ENCODE measurements at regions not wholly inside any gene's neighbourhood (a gene's known extent, or its start where the extent isn't known, plus 50 kb on each side); places are given as distances from the start of the nearest gene placed in this dataset.
A peak's percentile ranks its signal among the peaks of the same experiment; 100 is the strongest.

DNA sequence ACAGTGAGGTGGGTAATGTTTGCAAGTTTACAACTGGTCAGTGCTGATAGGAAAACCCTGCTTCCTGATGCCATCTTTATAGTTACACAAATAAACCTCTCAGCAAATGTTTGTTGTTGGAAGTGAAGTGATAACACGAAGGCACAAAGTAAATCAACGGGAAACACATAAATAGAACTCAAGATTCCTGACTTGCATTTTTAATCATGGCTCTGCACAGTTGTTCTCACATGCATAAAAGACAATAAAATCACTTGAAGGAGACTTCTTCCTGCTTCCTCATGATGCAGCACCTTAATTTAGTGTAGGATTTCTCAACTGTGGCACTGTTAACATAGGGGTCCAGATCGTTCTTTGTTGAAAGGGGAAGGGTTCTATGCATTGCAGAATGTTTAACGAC is 907.7 kb downstream of the RAB28 start:
- no peaks in the 10 kb centered on the region for H3K9me3 ChIP-seq
- no peak for ATAC-seq
- WGBS, 2 donors = 20% methylated on average over 4 of the region's 4 CpGs
- no peak for FAIRE-seq
- no peak for TF ChIP-seq CTCF (IDR thresholded peaks at IDR 0.05)
- intact Hi-C loops (cut with DNase I) = no loop called here
- H3K27me3 ChIP-seq = no peaks in the 10 kb centered on the region
- no peak for DNase-seq
- no peak overlapping the region for H3K27ac ChIP-seq
- no peaks in the 10 kb centered on the region for H3K36me3 ChIP-seq
- H3K4me1 ChIP-seq = no peaks in the 10 kb centered on the region
- no peak overlapping the region for H3K4me3 ChIP-seq

- no peak for FAIRE-seq
- no peak for DNase-seq
- Histone ChIP-seq H3K27ac (no peak overlapping the region), H3K4me3 (no peak overlapping the region), H3K4me1 (no peaks in the 10 kb centered on the region), H3K9me3 (no peaks in the 10 kb centered on the region), H3K36me3 (no peaks in the 10 kb centered on the region), H3K27me3 (no peaks in the 10 kb centered on the region)
- no peak for ATAC-seq
- intact Hi-C loops (cut with DNase I) = no loop called here
- no peak for TF ChIP-seq CTCF (IDR thresholded peaks at IDR 0.05)
These were observed 910.4 kb downstream of the RAB28 start for GRCh38 chr4:12573716-12574115.

DNA sequence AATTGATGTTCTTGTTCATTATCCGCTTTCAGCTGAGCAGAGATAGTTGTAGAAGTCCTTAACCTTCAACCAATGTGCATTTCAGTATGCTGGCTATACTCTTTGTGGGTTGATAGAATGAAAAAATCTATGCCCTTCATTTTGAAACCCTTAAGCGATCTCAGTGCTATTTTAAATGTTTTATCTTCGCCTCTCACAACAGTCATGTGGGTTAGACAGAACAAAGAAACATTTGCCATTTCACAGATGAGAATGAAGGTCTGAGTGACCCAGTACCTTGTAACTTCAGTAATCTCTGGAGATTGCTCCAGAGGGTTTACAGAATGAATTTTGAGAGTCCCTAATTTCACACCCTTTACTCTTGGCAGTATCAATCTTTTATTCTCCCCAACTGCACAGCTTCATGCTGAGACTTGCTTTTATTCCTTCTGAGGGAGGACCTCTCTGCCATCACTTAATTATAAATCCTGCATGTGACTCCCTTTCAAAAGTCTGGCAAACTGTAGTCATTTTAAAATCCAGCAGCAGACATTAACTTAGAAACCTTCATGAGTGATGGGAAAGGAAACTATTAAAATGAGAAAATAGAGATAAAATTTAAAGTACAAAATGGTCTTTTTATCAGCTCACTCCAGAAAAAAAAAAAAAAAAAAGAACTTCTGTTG is 921.5 kb downstream of the RAB28 start:
- no peak for FAIRE-seq
- no peak overlapping the region for H3K27ac ChIP-seq
- no peaks in the 10 kb centered on the region for H3K36me3 ChIP-seq
- no peak for TF ChIP-seq CTCF (IDR thresholded peaks at IDR 0.05)
- ATAC-seq = no peak
- no peaks in the 10 kb centered on the region for H3K9me3 ChIP-seq
- H3K27me3 ChIP-seq = no peaks in the 10 kb centered on the region
- no peak for DNase-seq
- intact Hi-C loops (cut with DNase I) = no loop called here
- H3K4me1 ChIP-seq = no peaks in the 10 kb centered on the region
- H3K4me3 ChIP-seq = no peak overlapping the region
- 61 to 68% methylated on average over 3 of the region's 3 CpGs for WGBS, 2 donors

DNA sequence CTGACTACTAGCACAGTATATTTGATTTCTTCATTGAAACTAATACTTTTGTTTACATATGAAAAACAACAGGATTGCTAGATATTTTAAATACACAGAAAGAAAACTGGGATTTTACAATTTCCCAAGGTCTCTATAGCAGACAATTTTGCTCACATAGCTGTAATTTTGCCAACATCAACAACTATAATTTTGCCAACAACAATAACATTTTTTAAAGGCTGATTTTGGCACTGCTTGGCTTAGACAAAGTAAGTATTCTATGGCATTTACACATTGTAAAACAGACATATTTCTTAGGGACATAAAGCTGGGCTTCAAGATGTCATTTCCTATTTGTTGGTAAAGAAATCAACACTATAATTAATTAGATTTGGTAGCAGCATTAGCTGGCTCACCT is 922.1 kb downstream of the RAB28 start:
- intact Hi-C loops (cut with DNase I) = no loop called here
- no peak for DNase-seq
- ATAC-seq = no peak
- Histone ChIP-seq H3K4me1 (no peaks in the 10 kb centered on the region), H3K9me3 (no peaks in the 10 kb centered on the region), H3K27ac (no peak overlapping the region), H3K27me3 (no peaks in the 10 kb centered on the region), H3K4me3 (no peak overlapping the region), H3K36me3 (no peaks in the 10 kb centered on the region)
- FAIRE-seq = no peak
- no peak for TF ChIP-seq CTCF (IDR thresholded peaks at IDR 0.05)

DNA sequence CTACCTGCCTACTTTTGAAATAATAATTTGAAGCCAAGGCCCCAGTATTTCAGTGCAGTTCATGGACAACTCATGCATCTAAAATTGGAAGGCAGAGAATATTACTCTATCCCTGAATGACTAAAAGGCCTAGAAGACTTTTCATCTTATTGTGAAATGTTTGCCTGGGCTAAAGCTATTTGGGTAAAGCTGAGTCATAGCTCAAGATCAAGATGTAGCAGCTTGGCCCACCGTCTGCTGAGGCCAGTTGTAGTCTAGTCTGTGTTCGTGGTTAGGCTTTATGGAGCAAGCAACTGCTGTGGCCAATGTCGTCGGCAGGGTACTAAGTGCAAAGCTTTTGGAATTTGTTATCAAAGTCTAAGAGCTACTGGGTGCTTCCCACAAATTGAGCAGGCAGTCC is 929.1 kb downstream of the RAB28 start:
- no peak overlapping the region for H3K27ac ChIP-seq
- H3K27me3 ChIP-seq = no peaks in the 10 kb centered on the region
- no peak overlapping the region for H3K4me3 ChIP-seq
- H3K36me3 ChIP-seq = no peaks in the 10 kb centered on the region
- 56 to 67% methylated on average over 4 of the region's 4 CpGs for WGBS, 2 donors
- intact Hi-C loops (cut with DNase I) = no loop called here
- TF ChIP-seq CTCF (IDR thresholded peaks at IDR 0.05) = no peak
- DNase-seq (peak in 1 of 6 donors; percentile 7), FAIRE-seq (no peak), ATAC-seq (no peak)
- no peaks in the 10 kb centered on the region for H3K9me3 ChIP-seq
- H3K4me1 ChIP-seq = no peaks in the 10 kb centered on the region

Data from pancreas (tissue), 10 donors.